Endothelial cell of umbilical vein (primary cell): ENCODE measurements at regions not wholly inside any gene's neighbourhood (a gene's known extent, or its start where the extent isn't known, plus 50 kb on each side); places are given as distances from the start of the nearest gene placed in this dataset.

Experiments
- CTCF ChIP-seq, 2 donors: IDR thresholded peaks; 1 replicate in 1 of 2; 2 replicates in 1 of 2; pipeline ENCODE4 v1.5.1; 2011; ENCODE audit warnings: low read length in 2 of 2, mild to moderate bottlenecking in 2 of 2, moderate library complexity in 2 of 2, control low read depth in 1 of 2, inconsistent platforms in 1 of 2, low read depth in 1 of 2; ENCODE audit not compliant: insufficient read depth in 1 of 2; ENCODE audit errors: extremely low read depth in 1 of 2
- EZH2 ChIP-seq: IDR thresholded peaks from 2 replicates; pipeline ENCODE4 v1.6.1; 2012; ENCODE audit warnings: borderline replicate concordance, low read depth, mild to moderate bottlenecking, moderate library complexity, low read length, inconsistent platforms; ENCODE audit not compliant: severe bottlenecking
- FOS ChIP-seq: IDR thresholded peaks from 2 replicates; pipeline ENCODE4 v1.6.1; 2011; ENCODE audit warnings: mild to moderate bottlenecking, low read length, moderate library complexity, borderline replicate concordance; ENCODE audit not compliant: insufficient read depth
- POLR2A ChIP-seq: IDR thresholded peaks from 2 replicates; pipeline ENCODE4 v1.6.1; 2012; ENCODE audit warnings: low read depth, mild to moderate bottlenecking, control low read depth, low read length
- POLR2AphosphoS5 ChIP-seq: IDR thresholded peaks from 2 replicates; pipeline ENCODE4 v1.6.1; 2012; ENCODE audit warnings: low read depth, mild to moderate bottlenecking, control low read depth, low read length, moderate library complexity; ENCODE audit not compliant: insufficient read depth

DNA sequence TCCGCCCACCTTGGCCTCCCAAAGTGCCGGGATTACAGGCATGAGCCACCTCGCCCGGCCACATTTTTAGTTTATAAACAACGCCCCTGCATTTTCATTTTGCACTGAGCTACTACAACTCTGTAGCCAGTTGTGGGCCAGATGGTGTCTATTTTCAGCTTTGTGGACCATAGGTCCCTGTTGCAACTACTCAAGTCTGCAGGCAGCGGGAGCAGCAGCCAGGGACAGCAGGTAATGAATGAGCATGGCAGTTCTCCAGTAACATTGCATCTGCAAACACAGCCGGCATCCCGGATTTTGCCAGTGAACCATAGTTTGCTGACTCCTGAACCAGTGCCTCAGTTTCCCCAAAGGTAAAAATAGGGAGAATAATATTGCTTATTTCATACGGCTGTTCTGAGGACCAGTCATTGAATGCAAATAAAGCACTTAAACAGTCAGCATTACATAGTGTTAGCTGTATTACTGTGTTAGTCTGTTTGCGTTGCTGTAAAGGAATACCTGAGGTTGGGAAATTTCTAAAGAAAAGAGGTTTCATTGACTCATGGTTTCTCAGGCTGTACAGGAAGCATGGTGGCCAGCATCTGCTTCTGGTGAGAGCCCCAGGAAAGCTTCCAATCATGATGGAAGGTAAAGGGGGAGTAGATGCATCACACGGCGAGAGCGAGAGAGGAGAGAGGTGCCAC, 65.5 kb upstream of the SLC45A1 start:
- TF ChIP-seq POLR2A: no peak
- TF ChIP-seq CTCF (IDR thresholded peaks at IDR 0.05; ENCODE audit: extremely low read depth in 1 of 2, insufficient read depth in 1 of 2, low read depth in 1 of 2, low read length in 2 of 2): no peak
- no peak for TF ChIP-seq EZH2
- no peak for TF ChIP-seq FOS
- TF ChIP-seq POLR2AphosphoS5: no peak
